ENCODE measurements at regions not wholly inside any gene's neighbourhood (a gene's known extent, or its start where the extent isn't known, plus 50 kb on each side); places are given as distances from the start of the nearest gene placed in this dataset.
A peak's percentile ranks its signal among the peaks of the same experiment; 100 is the strongest.
"Not testable (repeated sequence)": the region's sequence is repeated elsewhere in the genome, so short reads cannot be mapped to it uniquely, and the experiment has no call there.

DNA sequence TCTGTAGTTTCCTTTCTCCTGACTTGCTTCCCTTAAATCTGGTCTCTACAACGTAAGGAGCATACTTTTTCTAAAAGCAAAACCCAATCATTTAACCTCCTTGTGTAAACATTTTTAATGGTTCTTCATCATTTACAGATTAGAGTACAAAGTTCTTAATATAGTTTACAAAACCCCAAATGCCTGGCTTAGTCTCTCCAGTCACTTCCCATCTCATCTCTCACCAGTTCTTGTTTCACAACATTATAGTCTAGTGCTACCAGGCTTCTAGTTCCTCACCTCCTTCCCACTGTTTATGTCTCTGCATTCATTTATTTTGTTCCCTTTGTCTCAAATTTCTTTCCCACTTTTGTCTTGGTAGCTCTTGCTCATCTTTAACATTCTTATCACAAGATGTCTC lies 168.4 kb downstream of the FASLG start:
- DNase-seq: no peak
- no peak overlapping the region for H3K4me3 Mint-ChIP-seq
- H3K4me1 Mint-ChIP-seq: peaks cover 4% of the 10 kb centered on the region
- peaks cover 12% of the 10 kb centered on the region for H3K27me3 Mint-ChIP-seq
- H3K36me3 Mint-ChIP-seq: no peaks in the 10 kb centered on the region
- peaks cover 5% of the 10 kb centered on the region for H3K9me3 Mint-ChIP-seq
- no peak overlapping the region for H3K27ac Mint-ChIP-seq

DNA sequence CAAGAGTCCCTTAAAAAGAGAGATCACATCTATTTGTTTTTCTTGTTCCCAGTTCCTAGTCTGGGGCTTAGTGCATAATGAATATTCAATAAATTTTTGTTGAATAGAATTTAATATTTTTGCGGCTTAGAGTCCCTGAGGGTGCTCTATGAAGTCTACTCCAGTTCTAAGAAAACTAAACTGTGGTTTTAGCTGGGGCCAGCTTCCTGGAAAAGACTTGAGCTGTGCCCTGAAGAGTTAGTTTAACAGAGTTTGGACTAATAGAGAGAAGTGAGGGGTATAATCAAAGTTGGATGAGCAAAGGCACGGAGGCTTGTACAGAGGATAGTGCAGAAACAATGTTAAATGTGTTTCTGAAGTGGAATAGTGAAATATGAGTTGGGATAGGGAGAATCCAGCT lies 168.9 kb downstream of the FASLG start:
- H3K4me1 Mint-ChIP-seq: peaks cover 8% of the 10 kb centered on the region
- H3K9me3 Mint-ChIP-seq: peaks cover 5% of the 10 kb centered on the region
- H3K36me3 Mint-ChIP-seq: no peaks in the 10 kb centered on the region
- peaks cover 12% of the 10 kb centered on the region for H3K27me3 Mint-ChIP-seq
- no peak for DNase-seq
- no peak overlapping the region for H3K27ac Mint-ChIP-seq
- H3K4me3 Mint-ChIP-seq: no peak overlapping the region

DNA sequence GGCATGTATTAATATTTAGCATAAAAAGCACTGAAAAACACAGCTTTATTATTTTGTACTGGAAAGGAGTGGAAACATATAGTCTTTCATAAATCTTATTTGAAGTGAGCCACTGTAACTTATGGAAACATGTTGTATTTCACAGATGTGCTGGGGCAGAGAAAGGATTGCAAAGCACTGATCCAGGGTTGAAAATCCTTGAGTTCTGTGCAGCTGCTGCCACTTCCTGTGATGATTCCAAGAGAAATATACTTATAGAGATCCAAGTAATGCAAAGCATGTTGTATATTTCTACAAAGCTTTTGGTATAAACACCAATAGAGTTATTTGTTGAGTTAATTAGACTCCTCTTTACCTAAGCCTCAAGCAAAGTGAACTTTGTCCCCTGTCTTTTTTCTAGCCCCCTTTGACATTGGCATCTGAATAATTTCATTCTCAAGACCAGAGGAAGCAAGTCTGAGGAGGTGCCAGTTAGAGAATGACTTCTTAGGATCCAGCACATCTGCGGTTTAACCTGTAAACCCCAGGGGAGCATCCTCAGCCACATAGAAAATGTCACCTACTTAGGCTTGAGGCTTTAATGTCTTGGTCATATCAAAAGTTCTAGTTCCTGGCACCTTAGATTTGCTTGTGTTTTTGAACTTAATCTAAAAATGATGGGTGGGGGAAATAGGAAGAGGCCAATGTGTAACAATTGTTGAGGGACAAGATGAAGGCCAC lies 173.3 kb downstream of the FASLG start:
- no peak for DNase-seq
- Mint-ChIP-seq H3K9me3 (peaks cover 5% of the 10 kb centered on the region), H3K4me1 (peaks cover 18% of the 10 kb centered on the region), H3K36me3 (no peaks in the 10 kb centered on the region), H3K27ac (no peak overlapping the region), H3K4me3 (no peak overlapping the region), H3K27me3 (peaks cover 15% of the 10 kb centered on the region)

DNA sequence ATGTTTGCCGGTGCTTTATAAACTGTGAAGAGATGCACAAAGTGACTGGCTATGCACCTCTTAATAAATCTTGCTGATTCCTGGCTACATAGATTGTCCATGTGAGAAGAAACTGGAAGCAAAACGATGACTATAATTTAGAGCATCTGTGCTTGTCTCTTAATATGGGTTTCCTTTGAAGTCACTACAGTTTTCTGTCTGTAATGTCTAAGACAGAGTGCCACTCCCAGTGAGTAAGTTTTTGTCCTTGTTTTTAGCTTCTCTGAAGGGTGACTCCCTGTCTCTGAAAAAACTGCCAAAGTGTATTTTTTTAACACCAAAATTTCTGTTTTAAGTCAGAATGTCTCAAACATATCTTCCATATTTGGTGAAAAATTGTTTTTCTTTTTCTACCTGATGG lies 175.1 kb downstream of the FASLG start:
- H3K4me3 Mint-ChIP-seq: no peak overlapping the region
- DNase-seq: no peak
- peaks cover 5% of the 10 kb centered on the region for H3K9me3 Mint-ChIP-seq
- no peak overlapping the region for H3K27ac Mint-ChIP-seq
- peaks cover 15% of the 10 kb centered on the region for H3K27me3 Mint-ChIP-seq
- H3K36me3 Mint-ChIP-seq: no peaks in the 10 kb centered on the region
- H3K4me1 Mint-ChIP-seq: peaks cover 33% of the 10 kb centered on the region

DNA sequence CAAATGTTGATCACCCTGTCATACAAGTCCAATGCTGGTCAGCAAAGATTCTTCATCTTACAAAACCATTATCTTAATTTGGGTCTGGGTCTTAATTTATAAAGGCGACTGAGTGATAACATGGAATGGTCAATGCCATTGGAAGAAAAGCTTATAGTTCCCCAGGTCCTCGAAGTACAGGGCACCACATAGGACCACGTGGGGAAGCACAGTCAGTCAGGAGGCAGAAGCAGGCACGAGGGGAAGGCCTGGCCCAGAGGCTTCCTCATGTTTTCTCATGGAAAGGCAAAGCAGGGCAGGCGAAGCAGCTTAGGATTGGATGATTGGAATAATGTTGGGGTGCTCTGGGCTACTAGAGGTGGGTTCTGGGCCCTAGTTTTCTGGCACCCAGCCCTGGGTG lies 175.7 kb downstream of the FASLG start:
- no peaks in the 10 kb centered on the region for H3K36me3 Mint-ChIP-seq
- no peak overlapping the region for H3K4me3 Mint-ChIP-seq
- H3K4me1 Mint-ChIP-seq: peaks cover 36% of the 10 kb centered on the region
- peaks cover 5% of the 10 kb centered on the region for H3K9me3 Mint-ChIP-seq
- no peak for DNase-seq
- no peak overlapping the region for H3K27ac Mint-ChIP-seq
- H3K27me3 Mint-ChIP-seq: peaks cover 14% of the 10 kb centered on the region

DNA sequence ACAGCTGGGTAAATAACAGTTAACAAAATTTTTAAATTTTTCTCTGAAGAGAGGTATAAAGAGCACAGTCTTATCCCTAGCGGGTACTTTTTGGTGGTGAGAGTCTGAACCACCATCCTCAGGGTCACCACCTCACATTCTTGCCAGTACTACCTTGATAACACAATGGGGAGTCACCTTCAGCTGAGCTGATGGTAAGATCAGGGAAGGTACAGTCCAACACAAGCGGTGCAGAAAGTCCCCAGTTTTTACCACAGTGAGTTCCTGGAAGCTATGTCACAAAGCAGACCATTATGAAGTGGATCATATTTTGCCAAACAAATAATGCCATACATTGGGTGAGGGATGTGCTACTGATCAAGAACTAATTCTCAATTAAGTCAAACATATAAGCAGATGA lies 176.9 kb downstream of the FASLG start:
- DNase-seq: no peak
- Mint-ChIP-seq H3K36me3 (no peaks in the 10 kb centered on the region), H3K4me1 (peaks cover 37% of the 10 kb centered on the region), H3K9me3 (no peaks in the 10 kb centered on the region), H3K4me3 (no peak overlapping the region), H3K27ac (no peak overlapping the region), H3K27me3 (peaks cover 9% of the 10 kb centered on the region)

DNA sequence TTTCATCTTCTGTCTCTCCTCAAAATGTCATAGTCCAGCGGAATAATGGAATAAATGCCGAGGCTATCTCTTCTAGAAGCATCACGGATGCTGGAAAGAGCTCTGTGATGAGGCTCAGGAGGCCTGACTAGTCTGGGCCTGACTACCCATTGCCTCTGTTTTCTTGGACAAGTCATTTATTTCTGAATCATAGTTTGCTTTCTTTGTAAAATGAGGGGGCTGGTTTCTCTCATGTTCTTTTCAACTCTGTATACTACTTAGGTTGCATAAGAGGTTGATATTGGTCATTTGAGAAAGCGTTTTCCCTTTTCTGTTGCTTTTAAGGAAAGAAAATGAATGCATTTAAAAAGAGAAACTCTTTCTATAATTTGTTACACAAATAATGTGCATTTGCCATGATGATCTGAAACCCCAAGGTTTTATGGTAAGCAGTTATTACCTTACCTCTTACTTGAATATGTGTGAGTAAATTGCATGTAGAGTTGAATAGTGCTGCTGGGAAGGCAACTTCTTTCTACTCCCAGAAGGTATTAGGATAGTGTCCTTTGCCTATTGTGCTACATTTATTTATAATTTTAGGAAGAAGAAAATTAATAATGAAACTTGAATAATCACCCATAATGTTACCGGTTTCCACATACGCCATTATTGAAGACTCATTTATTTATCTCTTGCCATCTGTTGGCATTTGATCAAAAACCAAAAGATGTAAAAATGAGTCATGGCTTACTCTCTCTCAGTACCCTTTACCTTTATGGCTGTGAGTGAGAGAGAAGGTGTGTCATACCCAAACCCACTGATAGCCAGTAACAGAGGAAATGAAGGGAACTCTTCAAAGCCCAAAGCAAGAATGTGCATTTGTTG lies 179.1 kb downstream of the FASLG start:
- H3K27ac Mint-ChIP-seq: peak overlapping the region; percentile 11
- peaks cover 32% of the 10 kb centered on the region for H3K4me1 Mint-ChIP-seq
- no peaks in the 10 kb centered on the region for H3K9me3 Mint-ChIP-seq
- peaks cover 17% of the 10 kb centered on the region for H3K27me3 Mint-ChIP-seq
- H3K4me3 Mint-ChIP-seq: no peak overlapping the region
- DNase-seq: peak; percentile 24
- no peaks in the 10 kb centered on the region for H3K36me3 Mint-ChIP-seq

DNA sequence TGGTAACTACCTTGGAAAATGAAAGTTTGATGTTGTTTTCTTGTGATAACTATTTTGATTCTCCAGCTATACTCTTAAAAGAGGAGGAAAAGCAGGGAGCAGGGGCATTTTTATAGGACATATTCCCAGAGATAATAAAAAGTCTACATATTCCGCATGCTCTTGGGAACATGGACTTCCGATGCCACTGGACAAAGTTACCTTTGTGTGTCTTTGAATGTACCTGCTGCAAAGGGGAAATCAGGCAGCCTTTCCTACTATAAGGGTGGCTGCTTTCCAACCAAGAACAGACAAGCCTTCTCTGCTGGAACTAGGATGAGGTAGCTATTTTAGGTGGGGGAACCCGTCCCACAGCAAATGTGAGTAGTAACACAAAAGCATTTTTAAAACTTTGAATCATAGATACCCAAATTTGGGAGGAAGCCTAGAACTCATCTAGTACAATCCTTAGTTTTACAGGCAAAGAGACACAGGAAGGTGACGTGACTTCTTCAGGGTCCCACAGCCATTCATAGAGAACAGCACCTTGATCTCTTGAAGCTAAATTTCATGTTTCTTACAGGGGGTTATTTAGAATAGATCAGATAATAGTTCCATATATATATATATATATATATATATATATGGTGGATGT lies 179.9 kb downstream of the FASLG start:
- Mint-ChIP-seq H3K36me3 (no peaks in the 10 kb centered on the region), H3K27ac (peak overlapping the region; percentile 31), H3K9me3 (no peaks in the 10 kb centered on the region), H3K27me3 (peaks cover 17% of the 10 kb centered on the region), H3K4me3 (no peak overlapping the region), H3K4me1 (peaks cover 34% of the 10 kb centered on the region)
- DNase-seq: no peak

DNA sequence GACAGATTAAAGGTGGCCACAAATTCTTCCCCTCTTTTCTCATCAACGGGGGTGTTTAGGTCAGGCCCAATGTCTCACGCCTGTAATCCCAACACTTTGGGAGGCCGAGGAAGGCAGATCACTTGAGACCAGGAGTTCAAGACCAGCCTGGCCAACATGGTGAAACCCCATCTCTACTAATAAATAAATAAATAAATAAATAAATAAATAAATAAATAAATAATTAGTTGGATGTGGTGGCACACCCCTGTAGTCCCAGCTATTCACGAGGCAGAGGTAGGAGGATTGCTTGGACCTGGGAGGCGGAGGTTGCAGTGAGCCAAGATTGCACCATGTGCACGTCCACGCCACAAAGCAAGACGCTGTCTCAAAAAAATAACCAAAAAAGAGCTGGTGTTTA lies 180.7 kb downstream of the FASLG start:
- H3K36me3 Mint-ChIP-seq, H3K4me3 Mint-ChIP-seq, H3K9me3 Mint-ChIP-seq, H3K27ac Mint-ChIP-seq, DNase-seq: not testable (repeated sequence)
- H3K27me3 Mint-ChIP-seq: peaks cover 14% of the 10 kb centered on the region
- peaks cover 37% of the 10 kb centered on the region for H3K4me1 Mint-ChIP-seq

DNA sequence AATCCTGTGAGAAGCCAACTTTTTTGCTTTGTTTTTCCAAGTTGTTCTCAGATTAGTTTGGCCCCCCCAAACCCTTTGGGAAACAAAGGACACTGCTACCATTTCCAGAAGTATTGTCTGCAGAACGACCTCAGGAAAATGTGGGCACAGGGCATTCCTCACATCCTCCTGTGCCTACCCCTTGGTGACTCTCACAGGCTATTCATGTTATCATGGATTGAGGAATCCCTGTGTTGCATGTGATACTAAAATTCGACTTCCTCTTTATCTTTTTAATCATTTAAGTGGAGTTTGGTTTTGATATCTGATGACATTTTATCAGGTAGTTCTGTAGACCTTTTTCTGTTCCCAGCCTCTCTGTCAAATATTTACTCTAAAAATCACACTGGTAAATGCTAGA lies 184.5 kb downstream of the FASLG start:
- no peak overlapping the region for H3K4me3 Mint-ChIP-seq
- H3K27me3 Mint-ChIP-seq: peaks cover 7% of the 10 kb centered on the region
- no peaks in the 10 kb centered on the region for H3K36me3 Mint-ChIP-seq
- no peak for DNase-seq
- peaks cover 4% of the 10 kb centered on the region for H3K9me3 Mint-ChIP-seq
- peaks cover 35% of the 10 kb centered on the region for H3K4me1 Mint-ChIP-seq
- H3K27ac Mint-ChIP-seq: no peak overlapping the region

DNA sequence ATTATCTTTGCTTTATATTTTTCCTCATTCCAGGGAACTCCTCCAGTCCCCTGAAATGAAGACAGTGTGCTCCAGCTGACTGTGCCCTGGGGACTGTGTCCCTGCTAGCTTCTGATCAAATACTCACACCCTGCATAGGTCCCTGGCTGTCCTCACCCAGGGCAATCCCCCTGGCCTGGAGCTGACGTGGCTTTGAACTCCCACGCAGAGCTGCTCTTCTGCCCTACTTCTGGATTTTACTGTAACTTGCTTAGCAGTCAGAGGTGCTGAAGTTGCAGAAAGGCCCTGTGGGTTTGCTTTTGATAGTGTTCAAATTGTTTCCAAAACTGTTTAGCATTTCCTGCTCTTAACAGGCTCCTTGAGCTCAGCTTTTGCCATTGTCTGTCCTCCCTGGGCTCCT lies 186.5 kb downstream of the FASLG start:
- Mint-ChIP-seq H3K4me3 (no peak overlapping the region), H3K27me3 (peaks cover 7% of the 10 kb centered on the region), H3K9me3 (peaks cover 4% of the 10 kb centered on the region), H3K4me1 (peaks cover 24% of the 10 kb centered on the region), H3K36me3 (no peaks in the 10 kb centered on the region), H3K27ac (peak overlapping the region; percentile 18)
- peak; percentile 83 for DNase-seq

DNA sequence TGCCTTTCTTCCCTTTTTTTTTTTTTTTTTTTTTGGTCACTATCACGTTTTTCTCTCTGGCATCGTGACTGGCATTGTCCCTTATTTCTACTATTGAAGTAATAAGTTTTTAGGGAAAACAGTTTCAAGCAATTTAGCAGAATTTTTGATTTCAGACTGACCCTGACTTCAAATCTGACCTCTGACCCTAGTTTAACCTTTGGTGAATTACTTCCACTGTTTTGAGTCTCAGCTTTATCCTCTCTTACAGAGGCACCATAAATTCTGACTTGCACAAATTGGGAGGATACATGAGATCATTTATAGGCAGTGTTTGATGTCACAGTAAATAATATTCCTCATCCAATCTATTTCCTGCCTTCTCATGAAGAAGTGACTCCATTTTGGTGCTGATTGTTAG lies 187.0 kb downstream of the FASLG start:
- H3K4me1 Mint-ChIP-seq: peaks cover 24% of the 10 kb centered on the region
- peaks cover 4% of the 10 kb centered on the region for H3K9me3 Mint-ChIP-seq
- DNase-seq: no peak
- no peak overlapping the region for H3K4me3 Mint-ChIP-seq
- peak overlapping the region; percentile 18 for H3K27ac Mint-ChIP-seq
- no peaks in the 10 kb centered on the region for H3K36me3 Mint-ChIP-seq
- peaks cover 7% of the 10 kb centered on the region for H3K27me3 Mint-ChIP-seq

DNA sequence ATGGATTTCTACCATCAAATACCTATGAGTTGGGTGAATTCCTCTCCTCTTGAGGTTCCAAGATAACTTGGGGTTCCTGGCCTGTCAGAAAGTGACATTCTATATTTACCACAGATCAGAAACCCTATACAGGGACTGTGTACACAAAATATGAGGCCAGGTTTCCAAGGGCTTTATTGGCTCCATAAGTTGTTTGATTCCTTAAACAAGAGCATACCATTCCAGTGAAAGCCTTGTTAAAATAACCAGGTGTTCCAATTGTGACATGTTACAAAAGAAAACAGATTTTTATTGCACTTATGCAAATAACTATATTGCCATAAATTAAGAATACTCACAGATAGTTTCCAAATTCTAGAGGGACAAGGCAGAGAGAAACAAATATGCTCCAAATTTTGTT lies 188.9 kb downstream of the FASLG start:
- DNase-seq, H3K27ac Mint-ChIP-seq, H3K9me3 Mint-ChIP-seq, H3K27me3 Mint-ChIP-seq, H3K4me3 Mint-ChIP-seq, H3K36me3 Mint-ChIP-seq: not testable (repeated sequence)
- peaks cover 24% of the 10 kb centered on the region for H3K4me1 Mint-ChIP-seq

DNA sequence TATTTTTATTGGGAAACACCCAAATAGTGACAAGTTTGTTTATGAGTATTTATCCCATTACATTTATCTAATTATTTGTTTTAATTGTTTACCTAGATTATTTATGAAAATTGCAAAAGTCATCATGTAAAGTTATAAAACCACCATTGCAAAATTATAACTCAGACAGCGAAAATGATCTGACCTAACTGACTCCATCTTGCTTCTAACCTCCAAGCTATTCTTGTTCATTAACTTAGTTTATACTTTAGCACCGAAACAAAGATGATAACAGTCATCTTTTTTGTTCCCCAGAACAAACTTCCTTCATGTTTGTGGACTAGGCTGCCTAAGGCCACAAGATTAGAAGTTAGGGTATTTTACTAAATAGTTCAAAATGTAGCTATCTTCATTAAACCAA lies 190.8 kb downstream of the FASLG start:
- Mint-ChIP-seq H3K36me3 (no peaks in the 10 kb centered on the region), H3K4me1 (peaks cover 19% of the 10 kb centered on the region), H3K4me3 (no peak overlapping the region), H3K9me3 (peaks cover 9% of the 10 kb centered on the region), H3K27me3 (no peaks in the 10 kb centered on the region), H3K27ac (no peak overlapping the region)
- DNase-seq: no peak

DNA sequence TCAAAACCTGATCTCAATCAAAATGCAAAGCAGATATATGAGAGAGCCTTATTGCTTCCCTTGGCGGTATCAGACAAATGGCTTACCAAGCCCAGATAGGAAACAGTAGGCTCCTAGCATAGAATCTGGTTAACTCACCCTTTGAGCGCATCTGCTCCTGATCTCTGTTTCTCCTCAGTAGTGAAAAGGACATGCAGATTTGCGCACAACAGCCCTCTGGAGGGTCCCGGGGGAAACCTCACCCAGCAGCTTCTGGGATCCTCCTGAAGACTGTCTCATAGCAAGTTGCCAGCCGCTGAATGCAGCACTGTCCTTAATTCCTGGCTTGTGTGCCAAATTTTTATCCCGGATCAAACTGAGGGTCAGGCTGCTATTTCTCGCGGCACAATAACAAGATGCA lies 192.2 kb downstream of the FASLG start:
- Mint-ChIP-seq H3K9me3 (peaks cover 12% of the 10 kb centered on the region), H3K27ac (no peak overlapping the region), H3K4me3 (no peak overlapping the region), H3K27me3 (no peaks in the 10 kb centered on the region), H3K4me1 (peaks cover 8% of the 10 kb centered on the region), H3K36me3 (peaks cover 2% of the 10 kb centered on the region)
- no peak for DNase-seq

Data from activated naive CD8-positive, alpha-beta T cell treated with anti-CD3 and anti-CD28 coated beads for 36 hours (primary cell).